Vagina (tissue), 2 donors: ENCODE measurements at regions not wholly inside any gene's neighbourhood (a gene's known extent, or its start where the extent isn't known, plus 50 kb on each side); places are given as distances from the start of the nearest gene placed in this dataset.
A peak's percentile ranks its signal among the peaks of the same experiment; 100 is the strongest.

ENCODE experiments used
- DNase-seq, 2 donors: peaks; one replicate each; pipeline ENCODE4 v3.0.0-alpha.2; 2017; ENCODE audit errors: extremely low spot score in 2 of 2
- H3K27ac ChIP-seq: fragments of 200-600 bp; sonication (generic); one replicate; pipeline ENCODE4 v1.5.1; 2019
- H3K27me3 ChIP-seq: fragments of 200-600 bp; sonication (generic); one replicate; pipeline ENCODE4 v1.5.1; 2019
- H3K36me3 ChIP-seq, 2 donors: fragments of 200-600 bp; sonication (generic); one replicate each; pipeline ENCODE4 v1.5.1; 2017 to 2019
- H3K4me1 ChIP-seq: fragments of 200-600 bp; sonication (generic); one replicate; pipeline ENCODE4 v1.5.1; 2019
- H3K4me3 ChIP-seq, 2 donors: fragments of 200-600 bp; sonication (generic); 1 replicate in 1 of 2; 2 replicates in 1 of 2; pipeline ENCODE4 v1.5.1; 2016 to 2019
- H3K9me3 ChIP-seq: fragments of 200-600 bp; sonication (generic); one replicate; pipeline ENCODE4 v1.5.1; 2019
- CTCF ChIP-seq, 3 experiments: fragments of 450-650 bp in 2 of 3; fragments of 200-600 bp in 1 of 3; sonication (generic) in 1 of 3; IDR thresholded peaks; one replicate each; pipeline ENCODE4 v1.5.1; 2017 to 2019; ENCODE audit warnings: antibody characterized with exemption in 3 of 3, mild to moderate bottlenecking in 2 of 3, moderate library complexity in 2 of 3
- POLR2A ChIP-seq, 2 donors: fragments of 450-650 bp; IDR thresholded peaks; one replicate each; pipeline ENCODE4 v1.6.1; 2017; ENCODE audit warnings: antibody characterized with exemption in 2 of 2, mild to moderate bottlenecking in 2 of 2, moderate library complexity in 2 of 2
- POLR2AphosphoS5 ChIP-seq, 2 donors: sonication (generic); formaldehyde crosslinking; IDR thresholded peaks; one replicate each; pipeline ENCODE4 v1.9.0; 2017; ENCODE audit warnings: antibody characterized with exemption in 2 of 2, mild to moderate bottlenecking in 2 of 2, low read depth in 1 of 2; ENCODE audit not compliant: insufficient read depth in 1 of 2
- intact Hi-C: fragments of 100-400 bp; cut with DNase I; formaldehyde crosslinking; loops from one replicate; pipeline ENCODE4 v1.15.1; 2023

- Histone ChIP-seq H3K4me3 (no peak overlapping the region), H3K9me3 (no peaks in the 10 kb centered on the region), H3K4me1 (no peaks in the 10 kb centered on the region), H3K27me3 (no peaks in the 10 kb centered on the region), H3K36me3 (no peaks in the 10 kb centered on the region), H3K27ac (no peak overlapping the region)
- TF ChIP-seq POLR2A (IDR thresholded peaks at IDR 0.05) (no peak), CTCF (IDR thresholded peaks at IDR 0.05) (no peak), POLR2AphosphoS5 (IDR thresholded peaks at IDR 0.05; ENCODE audit: insufficient read depth in 1 of 2, low read depth in 1 of 2) (no peak)
- intact Hi-C loops, result no loop called here
- no peak for DNase-seq
These were observed 189.8 kb upstream of the GRIK2 start for GRCh38 chr6:101203664-101204063.

- intact Hi-C loops, result no loop called here
These were observed 185.4 kb upstream of the GRIK2 start for GRCh38 chr6:101208152-101208551.

GRCh38 chr6:101212640-101213039, 180.9 kb upstream of the GRIK2 start:
- H3K4me3 ChIP-seq, result no peak overlapping the region
- H3K27me3 ChIP-seq, result no peaks in the 10 kb centered on the region
- H3K36me3 ChIP-seq, result no peaks in the 10 kb centered on the region
- H3K4me1 ChIP-seq, result no peaks in the 10 kb centered on the region
- H3K9me3 ChIP-seq, result no peaks in the 10 kb centered on the region
- intact Hi-C loops, result no loop called here
- TF ChIP-seq CTCF (IDR thresholded peaks at IDR 0.05), result no peak
- TF ChIP-seq POLR2A (IDR thresholded peaks at IDR 0.05), result no peak
- no peak for TF ChIP-seq POLR2AphosphoS5 (IDR thresholded peaks at IDR 0.05; ENCODE audit: insufficient read depth in 1 of 2, low read depth in 1 of 2)
- H3K27ac ChIP-seq, result no peak overlapping the region
- DNase-seq, result no peak

More at GRCh38 chr6:101208152-101208551, 185.4 kb upstream of the GRIK2 start:
- H3K4me1 ChIP-seq, result no peaks in the 10 kb centered on the region
- H3K36me3 ChIP-seq, result no peaks in the 10 kb centered on the region
- DNase-seq, result no peak
- H3K4me3 ChIP-seq, result no peak overlapping the region
- no peaks in the 10 kb centered on the region for H3K27me3 ChIP-seq
- H3K9me3 ChIP-seq, result no peaks in the 10 kb centered on the region
- TF ChIP-seq CTCF (IDR thresholded peaks at IDR 0.05), result no peak
- H3K27ac ChIP-seq, result no peak overlapping the region

DNA sequence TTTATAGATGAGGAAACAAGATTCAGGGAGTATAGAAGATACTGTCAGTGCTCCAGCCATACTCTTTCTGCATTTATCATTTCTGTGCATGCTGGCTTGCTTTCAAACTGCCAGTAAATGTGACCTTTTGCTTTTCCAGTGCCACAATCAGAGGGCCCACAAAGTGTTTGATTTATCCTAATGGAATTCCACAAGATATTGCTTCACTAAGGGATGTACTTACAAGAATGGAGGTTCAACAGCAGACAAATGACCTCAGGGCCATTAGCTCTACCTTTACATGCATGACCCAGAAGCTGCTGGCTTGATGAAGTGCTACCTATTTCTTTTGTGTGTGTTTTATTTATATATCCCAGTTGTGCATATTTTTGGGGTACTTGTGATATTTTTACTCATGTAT, 171.5 kb upstream of the GRIK2 start:
- Histone ChIP-seq H3K9me3 (no peaks in the 10 kb centered on the region), H3K27me3 (no peaks in the 10 kb centered on the region), H3K4me3 (no peak overlapping the region), H3K4me1 (no peaks in the 10 kb centered on the region), H3K27ac (no peak overlapping the region), H3K36me3 (no peaks in the 10 kb centered on the region)
- TF ChIP-seq CTCF (IDR thresholded peaks at IDR 0.05), result no peak
- TF ChIP-seq POLR2AphosphoS5 (IDR thresholded peaks at IDR 0.05; ENCODE audit: insufficient read depth in 1 of 2, low read depth in 1 of 2), result no peak
- no peak for TF ChIP-seq POLR2A (IDR thresholded peaks at IDR 0.05)
- DNase-seq, result no peak
- intact Hi-C loops, result no loop called here

GRCh38 chr6:101224751-101225150, 168.8 kb upstream of the GRIK2 start:
- intact Hi-C loops, result no loop called here
- H3K4me3 ChIP-seq, result no peak overlapping the region
- no peak for DNase-seq

DNA sequence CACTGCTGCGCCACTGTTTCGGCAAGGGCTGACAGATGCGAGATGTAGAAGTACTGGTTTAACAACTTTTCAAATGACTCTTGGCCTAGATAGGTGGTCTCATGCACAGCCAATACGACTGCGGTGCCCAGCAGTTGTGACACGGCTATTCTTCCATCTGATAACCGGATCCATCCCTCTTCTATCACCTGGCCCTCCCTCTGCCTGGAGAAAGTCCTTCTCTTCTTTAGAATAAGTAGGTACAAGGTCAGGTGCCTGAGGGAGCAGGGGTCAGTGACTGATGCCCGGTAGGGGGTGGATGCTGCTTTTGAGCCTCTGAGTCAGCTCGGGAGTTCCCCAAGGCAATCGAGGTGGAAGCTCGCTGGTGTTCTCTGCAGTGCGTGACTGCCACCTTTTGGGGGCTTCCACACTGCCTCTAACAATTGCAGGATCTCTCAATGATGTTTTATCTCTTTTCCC, 166.8 kb upstream of the GRIK2 start:
- Histone ChIP-seq H3K4me1 (no peaks in the 10 kb centered on the region), H3K27me3 (no peaks in the 10 kb centered on the region), H3K36me3 (no peaks in the 10 kb centered on the region), H3K27ac (no peak overlapping the region), H3K4me3 (no peak overlapping the region), H3K9me3 (no peaks in the 10 kb centered on the region)
- no peak for TF ChIP-seq POLR2A (IDR thresholded peaks at IDR 0.05)
- peak in 1 of 3 experiments; percentile 8 for TF ChIP-seq CTCF (IDR thresholded peaks at IDR 0.05)
- no peak for DNase-seq
- intact Hi-C loops, result no loop called here

More at GRCh38 chr6:101224751-101225150, 168.8 kb upstream of the GRIK2 start:
- no peaks in the 10 kb centered on the region for H3K36me3 ChIP-seq
- TF ChIP-seq POLR2AphosphoS5 (IDR thresholded peaks at IDR 0.05; ENCODE audit: insufficient read depth in 1 of 2, low read depth in 1 of 2), result no peak
- no peak for TF ChIP-seq POLR2A (IDR thresholded peaks at IDR 0.05)
- no peaks in the 10 kb centered on the region for H3K9me3 ChIP-seq
- no peaks in the 10 kb centered on the region for H3K4me1 ChIP-seq
- H3K27me3 ChIP-seq, result no peaks in the 10 kb centered on the region
- no peak overlapping the region for H3K27ac ChIP-seq
